T-cell (primary cell): ENCODE measurements at regions not wholly inside any gene's neighbourhood (a gene's known extent, or its start where the extent isn't known, plus 50 kb on each side); places are given as distances from the start of the nearest gene placed in this dataset.

Experiments
- ATAC-seq, 4 experiments: fragments of 200-7000 bp in 3 of 4; fragments of 150-1000 bp in 1 of 4; cut with Tn5 transposase; replicated peaks in 1 of 4; 1 replicate in 3 of 4; 2 replicates in 1 of 4; pipeline ENCODE4 v1.10.0; 2021; ENCODE audit warnings: moderate library complexity in 3 of 4, mild to moderate bottlenecking in 2 of 4, moderate number of reproducible peaks in 1 of 4
- CTCF ChIA-PET, 2 donors: fragments of 300-600 bp; sonication (Branson Sonifier 250); formaldehyde crosslinking; loops; one replicate each; lab custom pipeline; 2022; ENCODE audit warnings: antibody characterized with exemption in 2 of 2; lab: Charles Lee
- POLR2A ChIA-PET, 2 donors: fragments of 300-600 bp; sonication (Branson Sonifier 250); formaldehyde crosslinking; loops; one replicate each; lab custom pipeline; 2022; ENCODE audit warnings: antibody characterized with exemption in 2 of 2; lab: Charles Lee
- DNase-seq, 35 experiments: peaks; one replicate each; pipeline versions ENCODE4 v3.0.0 to v3.0.0-alpha.2; 2013 to 2023
- H3K27ac ChIP-seq: one replicate; pipeline ENCODE4 v1.5.1; 2013; ENCODE audit warnings: low read length
- H3K27me3 ChIP-seq, 2 experiments: replicated peaks in 1 of 2; 1 replicate in 1 of 2; 2 replicates in 1 of 2; pipeline versions ENCODE4 v1.6.1 to v1.7.0; 2013; ENCODE audit warnings: low read length in 1 of 2, mixed read lengths in 1 of 2; ENCODE audit not compliant: control insufficient read depth in 2 of 2, insufficient read depth in 2 of 2; ENCODE audit errors: extremely low read depth in 1 of 2
- H3K36me3 ChIP-seq, 2 donors: 1 replicate in 1 of 2; 2 replicates in 1 of 2; pipeline versions ENCODE4 v1.6.1 to v1.7.0; 2013; ENCODE audit warnings: low read length in 1 of 2; ENCODE audit not compliant: control insufficient read depth in 2 of 2, insufficient read depth in 1 of 2; ENCODE audit errors: extremely low read depth in 1 of 2
- H3K4me1 ChIP-seq, 2 experiments: 1 replicate in 1 of 2; 2 replicates in 1 of 2; pipeline versions ENCODE4 v1.6.1 to v1.7.0; 2013; ENCODE audit warnings: low read length in 2 of 2, mixed read lengths in 1 of 2; ENCODE audit not compliant: insufficient read depth in 2 of 2, control insufficient read depth in 1 of 2; ENCODE audit errors: extremely low read depth in 1 of 2
- H3K4me3 ChIP-seq, 2 donors: 1 replicate in 1 of 2; 2 replicates in 1 of 2; pipeline versions ENCODE4 v1.5.1 to v1.7.0; 2013; ENCODE audit warnings: mild to moderate bottlenecking in 2 of 2, low read length in 1 of 2, moderate library complexity in 1 of 2; ENCODE audit not compliant: control insufficient read depth in 1 of 2; ENCODE audit errors: extremely low read depth in 1 of 2
- H3K9me3 ChIP-seq: 2 replicates; pipeline ENCODE4 v1.7.0; 2013
- H3K27ac Mint-ChIP-seq, 2 donors: one replicate each; pipeline ENCODE4 v1.8.0; 2020 to 2021; ENCODE audit warnings: mild to moderate bottlenecking in 2 of 2, mixed read lengths in 2 of 2
- H3K27me3 Mint-ChIP-seq, 2 donors: one replicate each; pipeline ENCODE4 v1.8.0; 2021 to 2022; ENCODE audit warnings: mixed read lengths in 2 of 2
- H3K36me3 Mint-ChIP-seq: one replicate; pipeline ENCODE4 v1.8.0; 2021; ENCODE audit warnings: mixed read lengths
- H3K4me1 Mint-ChIP-seq, 3 donors: one replicate each; pipeline ENCODE4 v1.8.0; 2020 to 2022; ENCODE audit warnings: mixed read lengths in 3 of 3, mild to moderate bottlenecking in 1 of 3
- H3K4me3 Mint-ChIP-seq, 3 donors: one replicate each; pipeline ENCODE4 v1.8.0; 2020 to 2022; ENCODE audit warnings: mild to moderate bottlenecking in 3 of 3, mixed read lengths in 3 of 3, moderate library complexity in 3 of 3
- H3K9me3 Mint-ChIP-seq, 3 donors: one replicate each; pipeline ENCODE4 v1.8.0; 2020 to 2022; ENCODE audit warnings: mixed read lengths in 3 of 3
- WGBS: methylation state at CpG from one replicate; pipeline ENCODE4 v1.1.5; 2013; ENCODE audit warnings: missing lambda C conversion rate; ENCODE audit not compliant: insufficient coverage; 5-methylcytosine and 5-hydroxymethylcytosine counted together

DNA sequence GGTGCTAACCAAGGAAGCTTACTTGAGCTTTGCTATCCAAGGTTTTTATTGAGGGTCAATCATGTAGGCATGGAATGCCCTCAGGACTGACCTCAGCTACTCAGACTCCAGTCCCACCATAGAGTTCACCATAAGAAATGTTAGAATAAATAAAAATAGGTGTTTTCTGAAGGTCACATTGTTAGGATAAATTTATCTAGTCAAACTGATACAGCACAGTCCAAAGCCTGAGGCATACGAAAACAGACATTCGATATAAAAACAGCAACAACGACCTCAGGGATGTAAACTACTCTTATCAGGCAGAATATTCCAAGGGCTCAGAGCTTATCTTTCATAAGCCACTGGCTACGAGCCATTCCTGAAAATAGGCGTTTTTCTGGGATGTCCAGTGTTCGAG is 690.6 kb downstream of the MCTP2 start:
- WGBS, result 92% methylated on average over 2 of the region's 6 CpGs

DNA sequence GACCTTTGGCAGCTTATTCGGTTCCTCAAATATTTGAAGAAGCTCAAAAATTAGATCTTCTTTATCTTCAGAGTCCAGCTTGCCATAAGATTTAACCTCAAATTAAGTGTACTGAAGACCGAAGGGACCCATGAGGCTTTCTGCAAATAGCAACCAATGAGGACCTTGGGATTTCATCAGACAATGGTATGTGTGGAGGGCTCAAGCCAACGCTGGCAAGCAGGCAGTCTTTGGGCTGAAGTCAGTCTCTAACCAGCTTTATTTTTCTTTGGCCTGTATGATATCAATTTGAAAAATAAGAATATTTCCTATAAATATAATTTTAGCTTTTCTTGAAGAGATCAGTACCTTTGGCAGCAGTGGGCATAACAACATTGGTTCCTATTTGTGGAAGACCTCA is 692.7 kb downstream of the MCTP2 start:
- no peak overlapping the region for H3K27ac Mint-ChIP-seq
- 92% methylated on average over 2 of the region's 3 CpGs for WGBS
- peaks cover 0 to 5% (median 0%) of the 10 kb centered on the region in 3 donors for H3K9me3 Mint-ChIP-seq
- H3K4me3 ChIP-seq, result no peak overlapping the region
- H3K36me3 ChIP-seq, result no peaks in the 10 kb centered on the region
- H3K4me3 Mint-ChIP-seq, result no peak overlapping the region
- H3K27ac ChIP-seq, result no peak overlapping the region
- CTCF ChIA-PET, result no interaction called here
- H3K36me3 Mint-ChIP-seq, result no peaks in the 10 kb centered on the region
- no peaks in the 10 kb centered on the region for H3K4me1 ChIP-seq
- H3K27me3 Mint-ChIP-seq, result no peaks in the 10 kb centered on the region
- no peaks in the 10 kb centered on the region for H3K27me3 ChIP-seq
- ATAC-seq (no peak), DNase-seq (no peak)
- H3K4me1 Mint-ChIP-seq, result no peaks in the 10 kb centered on the region
- POLR2A ChIA-PET, result no interaction called here
- H3K9me3 ChIP-seq, result no peaks in the 10 kb centered on the region

More for the DNA sequence above, 690.6 kb downstream of the MCTP2 start:
- H3K9me3 ChIP-seq, result no peaks in the 10 kb centered on the region
- ChIA-PET CTCF (no interaction called here), POLR2A (no interaction called here)
- Mint-ChIP-seq H3K36me3 (no peaks in the 10 kb centered on the region), H3K27me3 (no peaks in the 10 kb centered on the region), H3K4me1 (no peaks in the 10 kb centered on the region), H3K9me3 (peaks cover 0 to 5% (median 0%) of the 10 kb centered on the region in 3 donors), H3K27ac (no peak overlapping the region), H3K4me3 (no peak overlapping the region)
- H3K4me1 ChIP-seq, result no peaks in the 10 kb centered on the region
- DNase-seq (no peak), ATAC-seq (no peak)
- no peak overlapping the region for H3K27ac ChIP-seq
- H3K4me3 ChIP-seq, result no peak overlapping the region
- H3K36me3 ChIP-seq, result no peaks in the 10 kb centered on the region
- no peaks in the 10 kb centered on the region for H3K27me3 ChIP-seq

DNA sequence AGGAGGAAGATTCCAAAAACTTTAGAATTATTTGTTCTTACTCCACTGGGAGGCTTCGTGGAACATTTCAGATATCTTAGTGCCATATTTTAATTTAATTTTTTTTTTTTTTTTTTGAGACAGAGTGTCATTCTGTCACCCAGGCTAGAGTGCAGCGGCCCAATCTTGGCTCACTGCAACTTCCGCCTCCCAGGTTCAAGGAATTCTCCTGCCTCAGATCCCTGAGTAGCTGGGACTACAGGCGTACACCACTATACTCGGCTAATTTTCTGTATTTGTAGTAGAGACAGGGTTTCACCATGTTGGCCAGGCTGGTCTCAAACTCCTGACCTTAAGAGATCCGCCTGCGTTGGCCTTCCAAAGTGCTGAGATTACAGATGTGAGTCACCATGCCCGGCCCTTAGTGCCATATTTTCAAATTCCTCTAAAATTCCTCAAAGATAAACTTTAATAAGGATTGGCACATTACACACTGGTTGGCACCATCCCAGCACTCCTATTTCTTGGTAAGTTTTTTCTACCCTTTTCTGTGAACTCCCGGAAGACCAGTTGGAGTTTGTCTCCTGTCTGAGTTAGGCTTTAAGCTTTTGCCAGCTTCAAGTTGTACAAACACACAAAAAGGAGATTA is 693.7 kb downstream of the MCTP2 start:
- H3K27ac ChIP-seq, result no peak overlapping the region
- ChIA-PET CTCF (no interaction called here), POLR2A (no interaction called here)
- Mint-ChIP-seq H3K27ac (no peak overlapping the region), H3K4me3 (no peak overlapping the region), H3K27me3 (peaks cover 1 to 6% of the 10 kb centered on the region in 2 donors), H3K36me3 (no peaks in the 10 kb centered on the region), H3K9me3 (peaks cover 0 to 6% (median 5%) of the 10 kb centered on the region in 3 donors), H3K4me1 (no peaks in the 10 kb centered on the region)
- no peaks in the 10 kb centered on the region for H3K9me3 ChIP-seq
- no peaks in the 10 kb centered on the region for H3K27me3 ChIP-seq
- H3K4me3 ChIP-seq, result no peak overlapping the region
- H3K4me1 ChIP-seq, result no peaks in the 10 kb centered on the region
- no peaks in the 10 kb centered on the region for H3K36me3 ChIP-seq
- DNase-seq, result no peak
- WGBS, result 20% methylated on average over 1 of the region's 9 CpGs
- no peak for ATAC-seq

DNA sequence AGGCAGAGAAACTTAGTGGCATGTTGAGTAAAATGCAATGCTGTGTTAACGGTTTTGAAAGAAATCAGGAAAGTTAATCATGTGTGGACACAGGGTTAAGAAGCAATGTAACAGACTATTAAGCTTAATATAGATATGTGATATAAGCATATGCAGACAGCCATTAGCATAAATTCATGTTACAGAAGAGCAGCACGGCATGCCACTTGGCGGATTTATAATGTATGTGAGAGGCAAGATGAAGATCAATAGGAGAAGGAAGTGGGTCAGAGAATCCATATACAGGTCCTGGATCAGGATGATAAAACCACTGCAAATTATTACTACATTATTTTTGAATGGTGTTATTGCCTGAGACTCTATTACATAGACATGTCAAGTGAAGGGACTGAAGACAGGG is 694.3 kb downstream of the MCTP2 start:
- DNase-seq (no peak), ATAC-seq (no peak)
- H3K4me1 ChIP-seq, result no peaks in the 10 kb centered on the region
- H3K27ac ChIP-seq, result no peak overlapping the region
- Mint-ChIP-seq H3K4me3 (no peak overlapping the region), H3K27ac (no peak overlapping the region), H3K4me1 (no peaks in the 10 kb centered on the region), H3K27me3 (peaks cover 1 to 6% of the 10 kb centered on the region in 2 donors), H3K9me3 (peaks cover 0 to 7% (median 5%) of the 10 kb centered on the region in 3 donors), H3K36me3 (no peaks in the 10 kb centered on the region)
- H3K27me3 ChIP-seq, result no peaks in the 10 kb centered on the region
- ChIA-PET CTCF (no interaction called here), POLR2A (no interaction called here)
- WGBS, result no CpG with 5 or more reads among the region's 3 CpGs
- H3K36me3 ChIP-seq, result no peaks in the 10 kb centered on the region
- no peaks in the 10 kb centered on the region for H3K9me3 ChIP-seq
- no peak overlapping the region for H3K4me3 ChIP-seq

DNA sequence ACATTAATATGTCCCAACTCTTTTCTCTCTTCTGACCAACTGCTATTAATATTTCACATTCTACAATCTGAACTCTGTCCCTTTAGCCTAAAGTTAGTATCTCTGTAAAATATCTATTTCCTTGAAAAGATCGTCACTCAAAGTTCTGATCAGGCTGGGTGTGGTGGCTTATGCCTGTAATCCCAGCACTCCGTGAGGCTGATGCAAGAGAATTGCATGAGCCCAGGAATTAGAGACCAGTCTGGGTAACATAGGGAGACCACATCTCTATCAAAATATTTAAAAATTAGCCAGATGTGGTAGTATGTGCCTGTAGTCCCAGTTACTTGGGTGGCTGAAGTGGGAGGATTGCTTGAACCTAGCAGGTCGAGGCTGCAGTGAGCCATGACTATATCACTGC is 695.6 kb downstream of the MCTP2 start:
- H3K27ac Mint-ChIP-seq, result no peak overlapping the region
- H3K36me3 Mint-ChIP-seq, result no peaks in the 10 kb centered on the region
- ChIA-PET POLR2A (no interaction called here), CTCF (no interaction called here)
- Histone ChIP-seq H3K4me3 (no peak overlapping the region), H3K27ac (no peak overlapping the region), H3K36me3 (no peaks in the 10 kb centered on the region), H3K27me3 (no peaks in the 10 kb centered on the region), H3K9me3 (no peaks in the 10 kb centered on the region), H3K4me1 (no peaks in the 10 kb centered on the region)
- no peak for ATAC-seq
- H3K9me3 Mint-ChIP-seq, result peaks cover 1 to 7% (median 5%) of the 10 kb centered on the region in 3 donors
- H3K27me3 Mint-ChIP-seq, result peaks cover 1 to 6% of the 10 kb centered on the region in 2 donors
- DNase-seq, result no peak
- H3K4me3 Mint-ChIP-seq, result no peak overlapping the region
- no CpG with 5 or more reads among the region's 3 CpGs for WGBS
- no peaks in the 10 kb centered on the region for H3K4me1 Mint-ChIP-seq

DNA sequence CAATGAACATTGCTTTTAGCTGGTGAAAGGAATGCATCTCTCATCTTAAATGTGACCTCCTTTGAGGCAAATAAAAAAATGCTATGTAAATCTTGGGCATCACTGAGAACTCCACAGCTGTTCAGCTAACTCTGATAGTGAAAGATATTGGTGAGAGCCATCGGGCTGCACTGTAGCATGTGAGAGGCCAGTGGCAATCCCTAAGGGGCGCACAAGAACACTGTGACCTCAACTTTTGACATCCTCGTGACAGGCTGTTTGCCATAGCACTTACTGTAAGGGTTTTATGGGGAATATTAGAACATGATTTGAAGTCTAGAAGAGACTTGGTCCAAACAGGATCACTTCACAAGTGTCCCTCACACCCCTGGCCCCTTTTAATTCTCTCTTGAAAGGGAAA is 697.9 kb downstream of the MCTP2 start:
- H3K4me3 Mint-ChIP-seq, result no peak overlapping the region
- peaks cover 1 to 6% of the 10 kb centered on the region in 2 donors for H3K27me3 Mint-ChIP-seq
- peaks cover 2 to 12% (median 6%) of the 10 kb centered on the region in 3 donors for H3K9me3 Mint-ChIP-seq
- DNase-seq (no peak), ATAC-seq (no peak)
- Histone ChIP-seq H3K9me3 (no peaks in the 10 kb centered on the region), H3K27me3 (no peaks in the 10 kb centered on the region), H3K27ac (no peak overlapping the region), H3K4me1 (no peaks in the 10 kb centered on the region), H3K4me3 (no peak overlapping the region), H3K36me3 (no peaks in the 10 kb centered on the region)
- 63% methylated on average over 1 of the region's 3 CpGs for WGBS
- H3K27ac Mint-ChIP-seq, result no peak overlapping the region
- ChIA-PET POLR2A (no interaction called here), CTCF (no interaction called here)
- no peaks in the 10 kb centered on the region for H3K36me3 Mint-ChIP-seq
- H3K4me1 Mint-ChIP-seq, result no peaks in the 10 kb centered on the region

DNA sequence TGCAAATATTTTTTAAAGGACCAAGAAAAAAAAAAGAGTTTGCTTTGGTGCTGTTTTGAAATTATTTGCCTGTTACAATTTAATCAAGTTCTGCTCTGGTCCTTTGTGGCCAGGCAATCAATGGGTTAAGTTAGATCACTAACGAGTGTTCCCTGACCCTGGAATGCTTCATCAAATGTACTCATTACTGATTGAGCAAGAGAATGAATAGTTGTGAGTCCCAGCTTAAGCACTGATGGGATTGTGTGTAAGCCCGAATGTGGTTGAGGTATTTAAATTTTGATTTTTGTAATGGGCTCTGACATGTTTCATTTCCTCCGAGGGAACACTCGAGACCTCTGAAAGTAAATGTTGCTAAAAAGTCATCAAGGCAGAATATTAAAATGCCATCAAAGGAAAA is 699.1 kb downstream of the MCTP2 start:
- no peak overlapping the region for H3K4me3 ChIP-seq
- Mint-ChIP-seq H3K4me3 (no peak overlapping the region), H3K4me1 (no peaks in the 10 kb centered on the region), H3K36me3 (no peaks in the 10 kb centered on the region), H3K27me3 (peaks cover 1 to 6% of the 10 kb centered on the region in 2 donors), H3K27ac (no peak overlapping the region), H3K9me3 (peaks cover 9 to 12% (median 10%) of the 10 kb centered on the region in 3 donors)
- H3K27ac ChIP-seq, result no peak overlapping the region
- H3K4me1 ChIP-seq, result no peaks in the 10 kb centered on the region
- H3K36me3 ChIP-seq, result no peaks in the 10 kb centered on the region
- ChIA-PET CTCF (no interaction called here), POLR2A (no interaction called here)
- H3K9me3 ChIP-seq, result no peaks in the 10 kb centered on the region
- no peak for DNase-seq
- H3K27me3 ChIP-seq, result no peaks in the 10 kb centered on the region
- WGBS, result 81% methylated on average over 3 of the region's 4 CpGs
- ATAC-seq, result no peak
